Lung (tissue), 11 donors: ENCODE measurements at regions not wholly inside any gene's neighbourhood (a gene's known extent, or its start where the extent isn't known, plus 50 kb on each side); places are given as distances from the start of the nearest gene placed in this dataset.

Experiments used
- ATAC-seq: fragments of 200-7000 bp; cut with Tn5 transposase; one replicate; pipeline ENCODE4 v1.9.1; 2020; ENCODE audit warnings: moderate number of reproducible peaks; ENCODE audit not compliant: insufficient read depth, low FRiP score
- DNase-seq, 3 donors: peaks; one replicate each; pipeline ENCODE4 v3.0.0-alpha.2; 2013 to 2017
- H3K27ac ChIP-seq, 2 donors: one replicate each; pipeline ENCODE4 v1.5.1; 2013; ENCODE audit warnings: mild to moderate bottlenecking in 2 of 2, moderate library complexity in 2 of 2, control low read depth in 1 of 2, inconsistent platforms in 1 of 2, low read depth in 1 of 2, low read length in 1 of 2
- H3K27me3 ChIP-seq, 3 donors: one replicate each; pipeline ENCODE4 v1.5.1; 2013; ENCODE audit warnings: low read length in 2 of 3; ENCODE audit not compliant: control insufficient read depth in 3 of 3, insufficient read depth in 3 of 3
- H3K36me3 ChIP-seq, 4 donors: one replicate each; pipeline ENCODE4 v1.5.1; 2013; ENCODE audit warnings: low read length in 4 of 4, mild to moderate bottlenecking in 1 of 4, moderate library complexity in 1 of 4; ENCODE audit not compliant: control insufficient read depth in 4 of 4, insufficient read depth in 4 of 4
- H3K4me1 ChIP-seq, 5 donors: one replicate each; pipeline ENCODE4 v1.5.1; 2013; ENCODE audit warnings: low read length in 5 of 5, mild to moderate bottlenecking in 2 of 5, moderate library complexity in 1 of 5; ENCODE audit not compliant: control insufficient read depth in 5 of 5, insufficient read depth in 5 of 5
- H3K4me3 ChIP-seq: one replicate; pipeline ENCODE4 v1.5.1; 2013; ENCODE audit warnings: mild to moderate bottlenecking, control low read depth, moderate library complexity
- H3K9ac ChIP-seq, 2 donors: one replicate each; pipeline ENCODE4 v1.5.1; 2013; ENCODE audit warnings: low read length in 2 of 2, control low read depth in 1 of 2; ENCODE audit not compliant: insufficient read depth in 1 of 2
- H3K9me3 ChIP-seq, 4 donors: one replicate each; pipeline ENCODE4 v1.5.1; 2013; ENCODE audit warnings: low read length in 3 of 4, mild to moderate bottlenecking in 1 of 4, moderate library complexity in 1 of 4; ENCODE audit not compliant: control insufficient read depth in 4 of 4, insufficient read depth in 3 of 4
- WGBS, 2 donors: extraction: QIAGEN DNeasy Blood & Tissue Kit; methylation state at CpG; one replicate each; pipeline ENCODE4 v1.1.7; 2013; 5-methylcytosine and 5-hydroxymethylcytosine counted together
- TF ChIP-seq, protein P1 (sequence below): IDR thresholded peaks from 2 replicates; pipeline ENCODE4 v1.5.1; 2012; ENCODE audit warnings: mild to moderate bottlenecking; ENCODE audit errors: control extremely low read depth, extremely low read depth
- donor health status: control.
- donor health status: control.
- donor health status: Bipolar disorder and iron deficiency.
- donor health status: healthy.
- donor health status: DM: yes; HTN: yes; CAD: no.

GRCh38 chr5:74051076-74051475 is 425.1 kb downstream of the ARHGEF28 start:
- DNase-seq = no peak
- H3K36me3 ChIP-seq = no peaks in the 10 kb centered on the region
- H3K9me3 ChIP-seq = no peaks in the 10 kb centered on the region
- H3K27me3 ChIP-seq = no peaks in the 10 kb centered on the region
- 95 to 97% methylated on average over 2 of the region's 2 CpGs for WGBS, 2 donors
- H3K9ac ChIP-seq = no peak overlapping the region
- no peak for ATAC-seq
- no peak overlapping the region for H3K27ac ChIP-seq
- no peak overlapping the region for H3K4me3 ChIP-seq
- peaks cover 0 to 18% (median 9%) of the 10 kb centered on the region in 5 donors for H3K4me1 ChIP-seq
- TF ChIP-seq, protein P1, sequence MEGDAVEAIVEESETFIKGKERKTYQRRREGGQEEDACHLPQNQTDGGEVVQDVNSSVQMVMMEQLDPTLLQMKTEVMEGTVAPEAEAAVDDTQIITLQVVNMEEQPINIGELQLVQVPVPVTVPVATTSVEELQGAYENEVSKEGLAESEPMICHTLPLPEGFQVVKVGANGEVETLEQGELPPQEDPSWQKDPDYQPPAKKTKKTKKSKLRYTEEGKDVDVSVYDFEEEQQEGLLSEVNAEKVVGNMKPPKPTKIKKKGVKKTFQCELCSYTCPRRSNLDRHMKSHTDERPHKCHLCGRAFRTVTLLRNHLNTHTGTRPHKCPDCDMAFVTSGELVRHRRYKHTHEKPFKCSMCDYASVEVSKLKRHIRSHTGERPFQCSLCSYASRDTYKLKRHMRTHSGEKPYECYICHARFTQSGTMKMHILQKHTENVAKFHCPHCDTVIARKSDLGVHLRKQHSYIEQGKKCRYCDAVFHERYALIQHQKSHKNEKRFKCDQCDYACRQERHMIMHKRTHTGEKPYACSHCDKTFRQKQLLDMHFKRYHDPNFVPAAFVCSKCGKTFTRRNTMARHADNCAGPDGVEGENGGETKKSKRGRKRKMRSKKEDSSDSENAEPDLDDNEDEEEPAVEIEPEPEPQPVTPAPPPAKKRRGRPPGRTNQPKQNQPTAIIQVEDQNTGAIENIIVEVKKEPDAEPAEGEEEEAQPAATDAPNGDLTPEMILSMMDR = no peak

DNA sequence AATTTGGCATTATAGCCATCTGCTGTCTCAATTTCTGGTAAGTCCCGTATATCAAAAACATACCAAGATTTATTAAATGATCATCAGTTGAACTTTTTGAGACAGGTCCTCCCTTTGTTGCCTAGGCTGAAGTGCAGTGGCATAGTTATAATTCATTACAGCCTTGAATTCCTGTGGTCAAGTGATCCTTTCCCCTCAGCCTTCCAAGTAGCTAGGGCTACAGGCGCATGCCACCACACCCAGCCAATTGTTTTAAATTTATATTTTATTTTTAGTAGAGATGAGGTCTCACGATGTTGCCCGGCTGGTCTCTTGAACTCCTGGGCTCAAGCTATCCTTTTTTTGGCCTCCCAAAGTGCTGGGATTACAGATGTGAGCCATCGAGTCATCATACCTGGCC is 418.9 kb downstream of the ARHGEF28 start:
- WGBS, 2 donors = 85 to 91% methylated on average over 5 of the region's 5 CpGs
- ATAC-seq (no peak), DNase-seq (no peak)
- no peaks in the 10 kb centered on the region for H3K27me3 ChIP-seq
- no peak overlapping the region for H3K4me3 ChIP-seq
- no peak overlapping the region for H3K9ac ChIP-seq
- H3K9me3 ChIP-seq = no peaks in the 10 kb centered on the region
- TF ChIP-seq, protein P1 = no peak
- no peak overlapping the region for H3K27ac ChIP-seq
- no peaks in the 10 kb centered on the region for H3K36me3 ChIP-seq
- H3K4me1 ChIP-seq = peaks cover 0 to 22% (median 6%) of the 10 kb centered on the region in 5 donors

- DNase-seq (peak; percentile 55 to 69 (median 61)), ATAC-seq (peak; percentile 77)
- H3K36me3 ChIP-seq = no peaks in the 10 kb centered on the region
- H3K4me3 ChIP-seq = no peak overlapping the region
- H3K27me3 ChIP-seq = no peaks in the 10 kb centered on the region
- TF ChIP-seq, protein P1 = no peak
- no peaks in the 10 kb centered on the region for H3K9me3 ChIP-seq
- H3K4me1 ChIP-seq = peaks cover 0 to 25% (median 6%) of the 10 kb centered on the region in 5 donors
- H3K9ac ChIP-seq = no peak overlapping the region
- H3K27ac ChIP-seq = no peak overlapping the region
- 45 to 67% methylated on average over 4 of the region's 4 CpGs for WGBS, 2 donors
Measured at GRCh38 chr5:74042959-74043358, 417.0 kb downstream of the ARHGEF28 start.

- Histone ChIP-seq H3K4me1 (peaks cover 0 to 25% (median 6%) of the 10 kb centered on the region in 5 donors), H3K9ac (no peak overlapping the region), H3K27ac (no peak overlapping the region), H3K9me3 (no peaks in the 10 kb centered on the region), H3K27me3 (no peaks in the 10 kb centered on the region), H3K4me3 (no peak overlapping the region), H3K36me3 (no peaks in the 10 kb centered on the region)
- WGBS, 2 donors = 72 to 84% methylated on average over 7 of the region's 7 CpGs
- DNase-seq (peak in 1 of 3 donors; percentile 7), ATAC-seq (no peak)
- TF ChIP-seq, protein P1 = no peak
Measured at GRCh38 chr5:74042559-74042958, 416.6 kb downstream of the ARHGEF28 start.
